A673 (cell line): ENCODE measurements at regions not wholly inside any gene's neighbourhood (a gene's known extent, or its start where the extent isn't known, plus 50 kb on each side); places are given as distances from the start of the nearest gene placed in this dataset.

Source experiments
- EZH2 ChIP-seq: fragments of 200-600 bp; sonication (generic); IDR thresholded peaks from 2 replicates; pipeline ENCODE4 v1.6.1; 2017; ENCODE audit warnings: borderline replicate concordance, low read depth, mild to moderate bottlenecking, mixed read lengths, antibody characterized with exemption, low read length; ENCODE audit not compliant: poor library complexity, severe bottlenecking
- TF ChIP-seq, protein P1 (sequence below): fragments of 300-800, 200-600 bp; sonication (generic); conservative IDR thresholded peaks from 2 replicates; pipeline ENCODE4 v1.5.1; 2017; ENCODE audit warnings: low read depth, mild to moderate bottlenecking, antibody characterized with exemption, low read length, moderate library complexity, mixed read lengths

DNA sequence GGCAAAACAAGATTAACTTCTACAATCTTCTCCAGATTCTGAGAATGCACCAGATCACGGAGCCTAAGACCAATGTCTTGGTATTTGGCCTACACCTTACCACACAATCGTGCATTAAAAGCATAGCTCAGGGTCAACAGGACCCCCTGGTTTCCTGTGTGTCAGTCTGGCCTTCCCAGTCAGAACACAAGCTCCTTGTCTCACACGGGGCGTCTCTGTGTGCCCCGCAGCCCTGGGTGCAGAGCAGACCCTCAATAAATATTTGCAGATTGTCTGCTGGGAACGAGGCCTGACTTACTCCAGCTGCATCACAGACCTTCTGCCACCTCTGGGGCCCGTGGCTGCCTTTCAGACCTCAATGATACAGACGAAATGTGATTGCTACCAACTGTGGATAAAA is 82.5 kb upstream of the CTNNB1 start:
- TF ChIP-seq, protein P1, sequence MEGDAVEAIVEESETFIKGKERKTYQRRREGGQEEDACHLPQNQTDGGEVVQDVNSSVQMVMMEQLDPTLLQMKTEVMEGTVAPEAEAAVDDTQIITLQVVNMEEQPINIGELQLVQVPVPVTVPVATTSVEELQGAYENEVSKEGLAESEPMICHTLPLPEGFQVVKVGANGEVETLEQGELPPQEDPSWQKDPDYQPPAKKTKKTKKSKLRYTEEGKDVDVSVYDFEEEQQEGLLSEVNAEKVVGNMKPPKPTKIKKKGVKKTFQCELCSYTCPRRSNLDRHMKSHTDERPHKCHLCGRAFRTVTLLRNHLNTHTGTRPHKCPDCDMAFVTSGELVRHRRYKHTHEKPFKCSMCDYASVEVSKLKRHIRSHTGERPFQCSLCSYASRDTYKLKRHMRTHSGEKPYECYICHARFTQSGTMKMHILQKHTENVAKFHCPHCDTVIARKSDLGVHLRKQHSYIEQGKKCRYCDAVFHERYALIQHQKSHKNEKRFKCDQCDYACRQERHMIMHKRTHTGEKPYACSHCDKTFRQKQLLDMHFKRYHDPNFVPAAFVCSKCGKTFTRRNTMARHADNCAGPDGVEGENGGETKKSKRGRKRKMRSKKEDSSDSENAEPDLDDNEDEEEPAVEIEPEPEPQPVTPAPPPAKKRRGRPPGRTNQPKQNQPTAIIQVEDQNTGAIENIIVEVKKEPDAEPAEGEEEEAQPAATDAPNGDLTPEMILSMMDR: no peak
- TF ChIP-seq EZH2: no peak
